Liver (tissue), 8 donors: ENCODE measurements at regions not wholly inside any gene's neighbourhood (a gene's known extent, or its start where the extent isn't known, plus 50 kb on each side); places are given as distances from the start of the nearest gene placed in this dataset.
"Not testable (repeated sequence)": the region's sequence is repeated elsewhere in the genome, so short reads cannot be mapped to it uniquely, and the experiment has no call there.

Experiments
- DNase-seq: peaks from one replicate; pipeline ENCODE4 v3.0.0-alpha.2; 2017; ENCODE audit warnings: low spot score
- H3K27ac ChIP-seq, 2 donors: one replicate each; pipeline ENCODE4 v1.7.0; 2013; ENCODE audit warnings: inconsistent platforms in 2 of 2, low read length in 2 of 2, control low read depth in 1 of 2, low read depth in 1 of 2, mild to moderate bottlenecking in 1 of 2
- H3K27me3 ChIP-seq, 4 donors: one replicate each; pipeline versions ENCODE4 v1.6.1 to v1.7.0; 2013; ENCODE audit warnings: low read length in 3 of 4, inconsistent platforms in 1 of 4, mild to moderate bottlenecking in 1 of 4, moderate library complexity in 1 of 4; ENCODE audit not compliant: control insufficient read depth in 4 of 4, insufficient read depth in 4 of 4
- H3K36me3 ChIP-seq, 4 donors: one replicate each; pipeline versions ENCODE4 v1.6.1 to v1.7.0; 2013; ENCODE audit warnings: low read length in 3 of 4, mild to moderate bottlenecking in 3 of 4, low read depth in 1 of 4, moderate library complexity in 1 of 4; ENCODE audit not compliant: control insufficient read depth in 4 of 4, insufficient read depth in 3 of 4
- H3K4me1 ChIP-seq, 4 donors: one replicate each; pipeline versions ENCODE4 v1.6.1 to v1.7.0; 2013; ENCODE audit warnings: low read length in 3 of 4, mild to moderate bottlenecking in 3 of 4, moderate library complexity in 1 of 4; ENCODE audit not compliant: control insufficient read depth in 4 of 4, insufficient read depth in 4 of 4
- H3K4me3 ChIP-seq, 3 donors: one replicate each; pipeline versions ENCODE4 v1.6.1 to v1.7.0; 2013; ENCODE audit warnings: low read length in 3 of 3, control low read depth in 1 of 3, low read depth in 1 of 3, mild to moderate bottlenecking in 1 of 3
- H3K9ac ChIP-seq, 2 donors: one replicate each; pipeline ENCODE4 v1.7.0; 2013; ENCODE audit warnings: low read length in 2 of 2, mild to moderate bottlenecking in 2 of 2, moderate library complexity in 2 of 2, control low read depth in 1 of 2, low read depth in 1 of 2
- H3K9me3 ChIP-seq, 4 donors: one replicate each; pipeline versions ENCODE4 v1.6.1 to v1.7.0; 2013; ENCODE audit warnings: low read length in 3 of 4; ENCODE audit not compliant: control insufficient read depth in 4 of 4
- EGR1 ChIP-seq, 2 donors: IDR thresholded peaks; 2 replicates each; pipeline ENCODE4 v1.6.1; 2016 to 2018; ENCODE audit warnings: antibody characterized with exemption in 2 of 2, low read depth in 2 of 2
- FOXA1 ChIP-seq: IDR thresholded peaks from 2 replicates; pipeline ENCODE4 v1.6.1; 2016; ENCODE audit warnings: antibody characterized with exemption
- FOXA2 ChIP-seq: IDR thresholded peaks from 2 replicates; pipeline ENCODE4 v1.6.1; 2016; ENCODE audit warnings: antibody characterized with exemption
- GABPA ChIP-seq, 2 donors: IDR thresholded peaks in 1 of 2; conservative IDR thresholded peaks in 1 of 2; 2 replicates each; pipeline ENCODE4 v1.6.1; 2016; ENCODE audit warnings: antibody characterized with exemption in 2 of 2, mild to moderate bottlenecking in 1 of 2, moderate library complexity in 1 of 2
- HNF4A ChIP-seq, 2 donors: conservative IDR thresholded peaks; 2 replicates each; pipeline ENCODE4 v1.6.1; 2016; ENCODE audit warnings: antibody characterized with exemption in 2 of 2, mild to moderate bottlenecking in 2 of 2
- HNF4G ChIP-seq: IDR thresholded peaks from 2 replicates; pipeline ENCODE4 v1.6.1; 2016; ENCODE audit warnings: antibody characterized with exemption
- JUND ChIP-seq, 2 donors: IDR thresholded peaks; 2 replicates each; pipeline ENCODE4 v1.6.1; 2016; ENCODE audit warnings: antibody characterized with exemption in 2 of 2
- NR2F2 ChIP-seq: IDR thresholded peaks from 2 replicates; pipeline ENCODE4 v1.6.1; 2016; ENCODE audit warnings: antibody characterized with exemption
- RAD21 ChIP-seq, 2 donors: IDR thresholded peaks; 2 replicates each; pipeline ENCODE4 v1.6.1; 2016; ENCODE audit warnings: antibody characterized with exemption in 2 of 2, mild to moderate bottlenecking in 2 of 2
- SP1 ChIP-seq: IDR thresholded peaks from 2 replicates; pipeline ENCODE4 v1.6.1; 2018; ENCODE audit warnings: antibody characterized with exemption, mild to moderate bottlenecking
- WGBS: extraction: QIAGEN DNeasy Blood & Tissue Kit; methylation state at CpG from one replicate; pipeline ENCODE4 v1.1.7; 2013; 5-methylcytosine and 5-hydroxymethylcytosine counted together
- TF ChIP-seq, protein P1 (sequence below): fragments of 150-350 bp; IDR thresholded peaks from 2 replicates; pipeline ENCODE4 v1.5.1; 2017; ENCODE audit warnings: improper control_type of control experiment, low read depth, low read length; ENCODE audit not compliant: missing input control
- TF ChIP-seq, protein P2 (sequence below): IDR thresholded peaks from 2 replicates; pipeline ENCODE4 v1.6.1; 2016; ENCODE audit warnings: antibody characterized with exemption, mild to moderate bottlenecking
- TF ChIP-seq, protein P3 (sequence below): IDR thresholded peaks from 2 replicates; pipeline ENCODE4 v1.6.1; 2016; ENCODE audit warnings: antibody characterized with exemption
- donor health status: healthy.
- donor health status: healthy.
- donor health status: healthy.
- donor health status: healthy.
- donor health status: healthy.

DNA sequence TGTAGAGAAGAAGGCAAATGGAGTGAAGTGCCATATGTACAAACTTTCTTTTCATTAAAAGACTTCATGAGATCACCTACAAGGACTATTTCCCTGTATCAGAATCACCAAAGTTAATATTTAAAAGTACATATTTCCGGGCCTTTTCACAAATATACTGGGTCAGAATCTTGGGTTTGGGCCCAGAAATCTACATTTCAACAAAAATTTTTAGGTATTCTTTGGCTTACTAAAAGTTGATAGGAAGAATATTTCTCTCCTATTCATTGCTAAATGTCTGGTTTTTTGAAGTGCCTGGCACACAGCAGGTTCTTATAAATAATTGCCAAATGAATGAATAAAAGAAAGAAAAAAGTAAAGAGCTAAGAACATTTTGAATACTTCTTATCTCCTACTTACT is 843.8 kb upstream of the ACVR2A start (continued):
- TF ChIP-seq FOXA1 (no peak), NR2F2 (no peak), RAD21 (IDR thresholded peaks at IDR 0.05) (no peak), JUND (IDR thresholded peaks at IDR 0.05) (no peak), EGR1 (IDR thresholded peaks at IDR 0.05; ENCODE audit: low read depth in 2 of 2) (no peak), FOXA2 (no peak)
- TF ChIP-seq, protein P1, sequence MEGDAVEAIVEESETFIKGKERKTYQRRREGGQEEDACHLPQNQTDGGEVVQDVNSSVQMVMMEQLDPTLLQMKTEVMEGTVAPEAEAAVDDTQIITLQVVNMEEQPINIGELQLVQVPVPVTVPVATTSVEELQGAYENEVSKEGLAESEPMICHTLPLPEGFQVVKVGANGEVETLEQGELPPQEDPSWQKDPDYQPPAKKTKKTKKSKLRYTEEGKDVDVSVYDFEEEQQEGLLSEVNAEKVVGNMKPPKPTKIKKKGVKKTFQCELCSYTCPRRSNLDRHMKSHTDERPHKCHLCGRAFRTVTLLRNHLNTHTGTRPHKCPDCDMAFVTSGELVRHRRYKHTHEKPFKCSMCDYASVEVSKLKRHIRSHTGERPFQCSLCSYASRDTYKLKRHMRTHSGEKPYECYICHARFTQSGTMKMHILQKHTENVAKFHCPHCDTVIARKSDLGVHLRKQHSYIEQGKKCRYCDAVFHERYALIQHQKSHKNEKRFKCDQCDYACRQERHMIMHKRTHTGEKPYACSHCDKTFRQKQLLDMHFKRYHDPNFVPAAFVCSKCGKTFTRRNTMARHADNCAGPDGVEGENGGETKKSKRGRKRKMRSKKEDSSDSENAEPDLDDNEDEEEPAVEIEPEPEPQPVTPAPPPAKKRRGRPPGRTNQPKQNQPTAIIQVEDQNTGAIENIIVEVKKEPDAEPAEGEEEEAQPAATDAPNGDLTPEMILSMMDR = no peak

DNA sequence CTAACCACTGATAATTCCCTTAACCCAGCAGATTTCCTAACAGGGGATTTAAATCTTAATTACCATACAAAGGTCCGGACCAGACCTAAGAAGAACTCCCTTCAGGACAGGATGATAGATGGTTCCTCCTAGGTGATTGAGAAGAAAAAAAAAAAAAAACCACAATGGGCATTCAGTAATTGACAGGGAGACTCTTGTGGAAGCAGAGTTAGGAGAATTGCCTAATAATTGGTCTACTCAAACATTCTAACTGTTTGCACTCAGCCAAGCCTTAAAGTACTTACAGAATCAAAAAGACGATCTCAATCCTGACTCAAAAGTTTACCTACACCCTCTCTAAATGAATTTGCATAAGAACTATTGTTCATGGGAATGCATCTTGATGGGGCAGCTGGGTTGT is 844.7 kb upstream of the ACVR2A start:
- not testable (repeated sequence) for H3K4me1 ChIP-seq, H3K27me3 ChIP-seq, H3K4me3 ChIP-seq, DNase-seq, H3K9me3 ChIP-seq, H3K27ac ChIP-seq, H3K9ac ChIP-seq, H3K36me3 ChIP-seq
- WGBS = 53% methylated on average over 2 of the region's 2 CpGs

DNA sequence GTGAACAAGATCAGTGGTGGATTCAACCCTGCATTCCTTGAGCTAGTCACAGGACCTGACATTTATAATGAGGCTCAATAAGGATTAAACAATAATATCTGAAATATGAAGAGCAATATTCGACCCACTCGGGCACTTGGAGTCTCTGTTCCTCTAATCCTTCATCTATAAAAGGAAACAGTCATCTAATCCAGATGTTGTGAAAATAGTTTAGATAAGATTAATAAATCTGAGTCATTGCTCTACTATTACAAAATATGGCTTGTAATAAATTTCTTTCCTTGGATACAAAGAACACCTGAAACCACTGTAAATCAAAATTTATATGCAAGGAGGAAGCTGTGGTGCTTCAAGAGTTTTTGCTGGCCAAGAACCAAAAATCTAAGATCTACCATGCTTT is 846.9 kb upstream of the ACVR2A start:
- Histone ChIP-seq H3K4me1 (no peaks in the 10 kb centered on the region), H3K9ac (no peak overlapping the region), H3K27me3 (no peaks in the 10 kb centered on the region), H3K36me3 (no peaks in the 10 kb centered on the region), H3K4me3 (no peak overlapping the region), H3K9me3 (no peaks in the 10 kb centered on the region), H3K27ac (no peak overlapping the region)
- TF ChIP-seq, protein P1 = no peak
- TF ChIP-seq HNF4G (no peak), FOXA1 (no peak), SP1 (no peak)
- TF ChIP-seq, protein P2, sequence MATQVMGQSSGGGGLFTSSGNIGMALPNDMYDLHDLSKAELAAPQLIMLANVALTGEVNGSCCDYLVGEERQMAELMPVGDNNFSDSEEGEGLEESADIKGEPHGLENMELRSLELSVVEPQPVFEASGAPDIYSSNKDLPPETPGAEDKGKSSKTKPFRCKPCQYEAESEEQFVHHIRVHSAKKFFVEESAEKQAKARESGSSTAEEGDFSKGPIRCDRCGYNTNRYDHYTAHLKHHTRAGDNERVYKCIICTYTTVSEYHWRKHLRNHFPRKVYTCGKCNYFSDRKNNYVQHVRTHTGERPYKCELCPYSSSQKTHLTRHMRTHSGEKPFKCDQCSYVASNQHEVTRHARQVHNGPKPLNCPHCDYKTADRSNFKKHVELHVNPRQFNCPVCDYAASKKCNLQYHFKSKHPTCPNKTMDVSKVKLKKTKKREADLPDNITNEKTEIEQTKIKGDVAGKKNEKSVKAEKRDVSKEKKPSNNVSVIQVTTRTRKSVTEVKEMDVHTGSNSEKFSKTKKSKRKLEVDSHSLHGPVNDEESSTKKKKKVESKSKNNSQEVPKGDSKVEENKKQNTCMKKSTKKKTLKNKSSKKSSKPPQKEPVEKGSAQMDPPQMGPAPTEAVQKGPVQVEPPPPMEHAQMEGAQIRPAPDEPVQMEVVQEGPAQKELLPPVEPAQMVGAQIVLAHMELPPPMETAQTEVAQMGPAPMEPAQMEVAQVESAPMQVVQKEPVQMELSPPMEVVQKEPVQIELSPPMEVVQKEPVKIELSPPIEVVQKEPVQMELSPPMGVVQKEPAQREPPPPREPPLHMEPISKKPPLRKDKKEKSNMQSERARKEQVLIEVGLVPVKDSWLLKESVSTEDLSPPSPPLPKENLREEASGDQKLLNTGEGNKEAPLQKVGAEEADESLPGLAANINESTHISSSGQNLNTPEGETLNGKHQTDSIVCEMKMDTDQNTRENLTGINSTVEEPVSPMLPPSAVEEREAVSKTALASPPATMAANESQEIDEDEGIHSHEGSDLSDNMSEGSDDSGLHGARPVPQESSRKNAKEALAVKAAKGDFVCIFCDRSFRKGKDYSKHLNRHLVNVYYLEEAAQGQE = no peak
- 74% methylated on average over 2 of the region's 2 CpGs for WGBS
- DNase-seq = no peak

DNA sequence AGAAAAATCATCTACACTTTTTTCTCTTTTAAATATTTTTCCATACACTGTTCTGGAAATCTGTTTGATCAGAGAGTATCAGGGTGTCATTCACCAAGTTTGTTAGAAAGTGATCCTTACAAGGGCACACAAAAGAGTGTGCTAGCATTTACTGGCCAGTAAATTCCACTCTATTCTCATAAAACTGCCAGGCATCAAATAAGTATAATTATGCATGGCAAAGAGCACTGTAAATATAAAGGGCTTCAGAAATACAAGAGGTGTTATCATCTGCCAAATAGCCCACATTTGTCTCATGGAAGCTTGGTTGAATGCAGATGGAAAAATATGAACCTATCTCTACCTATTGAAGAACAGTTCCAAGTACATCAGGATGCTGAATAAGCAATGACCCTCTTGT is 847.3 kb upstream of the ACVR2A start:
- Histone ChIP-seq H3K27ac (no peak overlapping the region), H3K4me1 (no peaks in the 10 kb centered on the region), H3K9ac (no peak overlapping the region), H3K27me3 (no peaks in the 10 kb centered on the region), H3K36me3 (no peaks in the 10 kb centered on the region), H3K9me3 (no peaks in the 10 kb centered on the region), H3K4me3 (no peak overlapping the region)
- no peak for DNase-seq
- TF ChIP-seq GABPA (IDR thresholded peaks at IDR 0.05 in 1 of 2, conservative IDR thresholded peaks at IDR 0.05 in 1 of 2) (no peak), FOXA2 (no peak), NR2F2 (no peak), SP1 (no peak), FOXA1 (no peak), HNF4A (conservative IDR thresholded peaks at IDR 0.05) (no peak)
- TF ChIP-seq, protein P3, sequence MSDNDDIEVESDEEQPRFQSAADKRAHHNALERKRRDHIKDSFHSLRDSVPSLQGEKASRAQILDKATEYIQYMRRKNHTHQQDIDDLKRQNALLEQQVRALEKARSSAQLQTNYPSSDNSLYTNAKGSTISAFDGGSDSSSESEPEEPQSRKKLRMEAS = no peak
